Ovary (tissue), 3 donors: ENCODE measurements at regions not wholly inside any gene's neighbourhood (a gene's known extent, or its start where the extent isn't known, plus 50 kb on each side); places are given as distances from the start of the nearest gene placed in this dataset.

Experiments
- POLR2A ChIP-seq: fragments of 450-650 bp; IDR thresholded peaks from one replicate; pipeline ENCODE4 v1.6.1; 2017; ENCODE audit warnings: antibody characterized with exemption, mild to moderate bottlenecking, moderate library complexity
- TF ChIP-seq, protein P1 (sequence below), 3 donors: fragments of 450-650 bp in 2 of 3; fragments of 200-600 bp in 1 of 3; IDR thresholded peaks; one replicate each; pipeline versions ENCODE4 v1.5.1 to v1.8.0; 2016 to 2022; ENCODE audit warnings: antibody characterized with exemption in 3 of 3, mild to moderate bottlenecking in 1 of 3
- donor health status: DM: no; HTN: no; CAD: no.

DNA sequence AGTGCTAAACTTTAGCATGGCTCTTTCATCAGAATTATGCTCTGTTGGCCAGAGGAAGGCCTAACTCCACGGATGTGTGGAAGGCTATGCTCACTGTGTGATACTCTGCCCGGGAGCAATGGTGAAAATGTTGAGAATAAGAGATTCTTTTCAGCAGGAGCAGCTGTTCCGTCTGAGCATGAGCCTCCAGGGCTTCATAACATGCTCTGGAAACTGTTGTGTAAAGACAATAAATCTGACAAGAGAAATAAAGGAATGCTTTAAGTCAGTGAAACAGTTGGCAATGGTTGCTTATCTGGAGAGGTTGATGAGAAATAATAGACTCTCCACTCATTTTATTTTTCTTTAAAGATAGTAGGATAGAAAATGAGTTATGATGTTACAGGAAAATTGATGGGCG, 269.8 kb downstream of the DIPK2A start:
- TF ChIP-seq, protein P1, sequence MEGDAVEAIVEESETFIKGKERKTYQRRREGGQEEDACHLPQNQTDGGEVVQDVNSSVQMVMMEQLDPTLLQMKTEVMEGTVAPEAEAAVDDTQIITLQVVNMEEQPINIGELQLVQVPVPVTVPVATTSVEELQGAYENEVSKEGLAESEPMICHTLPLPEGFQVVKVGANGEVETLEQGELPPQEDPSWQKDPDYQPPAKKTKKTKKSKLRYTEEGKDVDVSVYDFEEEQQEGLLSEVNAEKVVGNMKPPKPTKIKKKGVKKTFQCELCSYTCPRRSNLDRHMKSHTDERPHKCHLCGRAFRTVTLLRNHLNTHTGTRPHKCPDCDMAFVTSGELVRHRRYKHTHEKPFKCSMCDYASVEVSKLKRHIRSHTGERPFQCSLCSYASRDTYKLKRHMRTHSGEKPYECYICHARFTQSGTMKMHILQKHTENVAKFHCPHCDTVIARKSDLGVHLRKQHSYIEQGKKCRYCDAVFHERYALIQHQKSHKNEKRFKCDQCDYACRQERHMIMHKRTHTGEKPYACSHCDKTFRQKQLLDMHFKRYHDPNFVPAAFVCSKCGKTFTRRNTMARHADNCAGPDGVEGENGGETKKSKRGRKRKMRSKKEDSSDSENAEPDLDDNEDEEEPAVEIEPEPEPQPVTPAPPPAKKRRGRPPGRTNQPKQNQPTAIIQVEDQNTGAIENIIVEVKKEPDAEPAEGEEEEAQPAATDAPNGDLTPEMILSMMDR (IDR thresholded peaks at IDR 0.05), result no peak
- no peak for TF ChIP-seq POLR2A
